ENCODE measurements at regions not wholly inside any gene's neighbourhood (a gene's known extent, or its start where the extent isn't known, plus 50 kb on each side); places are given as distances from the start of the nearest gene placed in this dataset.
A peak's percentile ranks its signal among the peaks of the same experiment; 100 is the strongest.
"Not testable (repeated sequence)": the region's sequence is repeated elsewhere in the genome, so short reads cannot be mapped to it uniquely, and the experiment has no call there.

DNA sequence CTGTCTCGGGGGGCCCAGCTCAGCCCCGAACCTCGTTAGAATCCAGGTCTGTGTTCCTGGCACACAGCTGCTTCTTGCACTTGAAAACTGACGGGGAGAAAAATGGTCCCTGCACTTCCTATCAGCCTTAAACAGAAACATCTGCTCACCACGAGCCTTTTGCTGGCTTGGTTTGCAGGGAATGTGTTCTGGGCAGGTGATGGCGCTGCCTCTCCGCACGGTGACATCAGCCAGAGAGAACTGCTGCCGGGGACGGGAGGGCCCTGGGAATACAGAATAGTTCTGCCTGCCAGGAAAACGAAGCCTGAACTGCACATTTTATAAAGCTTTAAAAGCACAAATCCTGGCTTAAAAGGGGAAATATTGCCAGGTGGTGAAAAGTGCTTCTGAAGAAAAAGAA is 622.5 kb downstream of the TYW1 start:
- DNase-seq (ENCODE audit: low read depth): no peak

DNA sequence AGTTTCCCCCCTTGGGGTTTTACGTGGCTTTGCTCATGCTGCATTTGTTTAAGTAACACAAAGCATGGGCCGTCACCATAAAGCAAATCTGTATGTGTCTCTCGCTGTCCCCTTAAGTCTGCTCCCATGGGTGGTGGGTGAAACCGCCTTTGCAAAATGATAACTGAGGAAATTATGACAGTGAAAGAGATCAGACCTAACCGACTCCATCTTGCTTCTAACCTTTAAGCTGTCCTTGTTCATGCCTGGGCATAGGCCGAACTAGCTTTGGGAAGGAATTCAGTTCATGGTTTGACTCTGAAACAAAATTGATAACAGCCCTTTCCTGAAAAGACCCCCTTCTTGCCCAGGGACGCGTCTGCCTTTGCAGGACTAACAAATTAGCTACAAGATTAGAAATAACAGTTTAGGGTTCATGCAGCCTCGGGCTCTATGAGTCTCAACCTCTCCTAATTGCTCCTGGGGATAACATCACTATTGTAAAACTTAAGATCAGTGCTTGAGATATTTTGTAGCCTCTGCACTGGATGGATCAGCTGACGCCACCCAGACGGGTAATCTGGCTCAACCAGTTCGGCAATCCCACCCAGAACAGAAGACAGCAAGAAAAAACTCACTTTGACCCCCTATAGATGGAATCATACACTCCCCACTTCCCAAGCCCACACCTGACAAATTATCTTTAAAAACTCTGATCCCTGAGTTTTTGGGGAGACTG is 623.7 kb downstream of the TYW1 start:
- DNase-seq (ENCODE audit: low read depth): no peak

DNA sequence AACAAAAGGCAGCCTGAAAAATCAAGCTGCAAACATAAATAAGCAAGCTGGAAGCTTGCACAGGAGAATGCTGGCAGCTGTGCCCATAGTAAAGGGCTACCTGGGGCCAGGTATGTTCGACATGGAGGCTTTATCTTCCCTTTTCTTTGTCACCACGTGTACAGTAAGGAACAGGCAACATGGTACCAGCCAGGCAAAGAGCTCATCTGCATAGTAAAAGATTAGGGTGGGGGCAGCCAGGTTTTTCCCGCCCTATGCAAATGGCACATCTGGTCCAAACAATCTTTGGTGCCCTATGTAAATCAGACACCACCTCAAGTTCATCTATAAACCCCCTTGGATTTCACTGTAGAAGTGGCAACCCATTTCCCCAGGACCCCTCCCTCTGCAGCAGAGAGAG is 625.1 kb downstream of the TYW1 start:
- no peak for DNase-seq (ENCODE audit: low read depth)

DNA sequence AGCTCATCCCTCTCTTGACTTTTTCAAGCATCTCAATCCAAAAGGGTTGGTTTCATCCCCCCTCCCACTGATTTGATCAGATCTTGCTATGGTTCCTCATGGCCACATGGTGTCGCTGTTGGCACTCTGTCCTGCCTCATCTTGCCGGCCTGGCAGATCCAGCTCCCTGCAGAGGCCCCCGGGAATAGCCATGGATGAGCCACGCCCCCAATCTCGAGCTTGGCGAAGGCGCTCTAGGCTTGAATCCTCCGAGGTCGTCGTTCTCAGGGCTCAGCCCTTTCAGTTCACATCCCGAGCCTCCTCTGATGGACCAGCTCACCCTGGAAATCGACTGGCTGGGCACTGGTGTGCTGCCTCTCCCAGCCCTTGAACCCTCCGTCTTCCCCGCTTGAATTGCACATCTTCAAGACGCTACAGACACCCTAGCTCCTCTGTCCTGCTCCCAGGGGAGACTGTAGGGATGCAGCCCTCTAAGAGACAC is 628.7 kb downstream of the TYW1 start:
- peak; percentile 2 for DNase-seq (ENCODE audit: low read depth)

DNA sequence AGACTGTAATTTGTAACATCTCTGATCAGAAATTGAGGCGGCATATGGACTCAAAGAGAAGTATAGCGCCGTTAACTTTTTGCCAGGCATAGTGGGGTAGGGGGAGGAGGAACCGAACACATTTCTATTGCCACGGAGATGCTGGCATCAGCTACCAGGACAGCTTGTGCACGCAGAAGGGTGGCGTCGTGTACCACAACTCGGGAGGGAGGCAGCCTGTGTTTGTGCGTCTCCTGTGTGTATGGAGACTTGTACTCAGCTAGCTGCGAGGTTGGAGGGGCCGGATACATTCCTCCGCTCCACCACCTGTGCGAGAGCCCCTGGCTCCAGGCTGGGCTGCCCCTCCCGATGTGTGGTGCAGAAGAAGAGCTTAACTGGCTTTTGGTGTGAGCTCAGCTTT is 634.8 kb downstream of the TYW1 start:
- DNase-seq (ENCODE audit: low read depth): no peak

DNA sequence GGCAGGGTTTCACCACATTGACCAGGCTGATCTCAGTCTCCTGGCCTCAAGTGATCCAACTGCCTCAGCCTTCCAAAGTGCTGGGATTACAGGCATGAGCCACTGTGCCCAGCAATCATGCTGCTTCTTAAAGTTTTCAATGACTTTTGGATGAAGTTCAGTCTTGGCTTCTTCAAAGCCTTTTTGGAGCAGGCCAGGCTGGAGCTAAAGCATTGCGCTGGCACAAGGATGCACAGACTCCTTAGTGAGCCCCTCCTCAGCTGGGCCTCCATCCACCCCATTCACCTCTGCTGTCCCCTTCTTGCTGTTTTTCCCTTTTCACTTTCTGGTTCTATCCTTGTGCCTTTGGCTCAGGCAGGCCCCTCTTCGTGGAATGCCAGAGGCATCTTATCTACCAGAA is 638.6 kb downstream of the TYW1 start:
- no peak for DNase-seq (ENCODE audit: low read depth)

DNA sequence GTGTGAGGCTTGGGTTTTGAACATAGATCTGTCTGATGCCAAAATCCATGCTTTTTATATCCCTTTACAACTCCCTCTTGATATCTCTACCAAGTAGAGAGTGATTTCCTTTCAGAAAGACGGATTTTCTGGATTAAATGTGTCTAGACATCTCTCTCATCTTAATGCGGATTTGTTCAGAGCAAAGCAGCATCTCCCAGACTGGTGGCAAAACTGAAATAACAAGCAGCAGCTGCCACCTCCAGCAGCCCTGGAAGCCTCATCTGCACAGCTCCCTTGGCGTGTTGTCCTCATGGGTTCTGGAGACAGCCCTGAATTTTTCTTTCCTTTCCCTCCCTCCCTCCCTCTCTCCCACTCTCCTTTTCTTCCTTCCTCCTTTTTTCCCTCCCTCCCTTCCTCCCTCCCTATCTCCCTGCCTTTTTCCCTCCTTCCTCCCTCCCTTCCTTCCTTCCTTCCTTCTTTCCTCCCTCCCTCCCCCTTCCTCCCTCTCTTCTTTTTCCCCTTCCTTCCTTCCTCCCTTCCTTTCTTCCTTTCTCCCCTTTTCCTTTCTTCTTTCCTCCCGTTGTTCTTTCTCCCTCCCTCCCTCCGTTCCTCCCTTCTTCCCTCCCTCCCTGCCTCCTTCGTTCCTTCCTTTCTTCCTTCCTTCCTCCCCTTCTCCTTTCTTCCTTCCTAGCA is 639.9 kb downstream of the TYW1 start:
- no peak for DNase-seq (ENCODE audit: low read depth)

DNA sequence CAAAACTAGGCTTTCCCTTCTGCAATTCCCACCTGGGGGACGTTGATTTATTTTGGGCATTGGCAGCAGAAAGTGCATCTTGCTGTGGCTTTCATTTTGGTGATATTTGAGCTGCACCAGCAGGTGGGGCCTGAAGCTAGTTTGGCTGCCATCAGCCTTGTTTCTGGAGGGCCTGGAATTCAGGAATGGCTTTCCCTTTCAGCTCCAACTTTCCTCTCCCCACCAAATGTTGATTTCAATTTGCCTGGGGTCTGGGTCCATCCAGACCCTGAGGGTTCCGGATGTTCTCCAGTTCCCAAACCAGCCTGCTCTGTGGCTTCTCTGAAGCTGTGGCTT is 640.4 kb downstream of the TYW1 start:
- DNase-seq (ENCODE audit: low read depth): no peak

DNA sequence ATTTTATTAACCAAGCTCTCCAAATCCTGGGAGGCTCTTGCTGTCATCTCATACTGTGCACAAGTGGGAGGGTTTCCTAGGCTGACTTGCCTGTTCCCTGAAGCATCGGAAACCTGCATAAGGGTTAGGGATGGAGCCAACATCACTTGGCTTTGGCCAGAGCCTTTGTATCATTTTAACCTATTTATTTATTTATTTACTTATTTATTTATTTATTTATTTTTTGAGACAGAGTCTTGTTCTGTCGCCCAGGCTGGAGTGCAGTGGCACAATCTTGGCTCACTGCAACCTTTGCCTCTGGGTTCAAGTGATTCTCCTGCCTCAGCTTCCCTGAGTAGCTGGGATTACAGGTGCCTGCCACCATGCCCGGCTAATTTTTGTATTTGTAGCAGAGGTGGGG is 645.9 kb downstream of the TYW1 start:
- not testable (repeated sequence) for DNase-seq (ENCODE audit: low read depth)

DNA sequence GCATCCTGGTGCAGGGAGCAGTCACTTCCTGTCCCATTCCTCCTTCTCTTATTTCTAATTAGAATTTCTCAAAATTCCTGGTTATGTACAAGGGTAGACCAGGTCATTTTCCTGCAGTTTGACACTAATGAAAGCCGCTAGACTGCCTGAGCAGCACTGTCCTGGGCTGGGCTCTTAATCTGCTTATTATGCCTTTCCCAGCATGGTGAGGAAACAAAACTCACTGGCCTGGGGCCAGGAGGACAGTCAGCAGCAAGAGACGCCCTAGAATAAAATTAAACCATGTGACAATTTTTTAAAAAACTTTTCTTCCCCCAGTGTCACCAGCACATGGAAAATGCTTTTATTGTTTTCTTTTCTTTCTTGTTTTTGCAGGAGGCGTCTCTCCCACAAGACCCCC is 647.5 kb downstream of the TYW1 start:
- no peak for DNase-seq (ENCODE audit: low read depth)

DNA sequence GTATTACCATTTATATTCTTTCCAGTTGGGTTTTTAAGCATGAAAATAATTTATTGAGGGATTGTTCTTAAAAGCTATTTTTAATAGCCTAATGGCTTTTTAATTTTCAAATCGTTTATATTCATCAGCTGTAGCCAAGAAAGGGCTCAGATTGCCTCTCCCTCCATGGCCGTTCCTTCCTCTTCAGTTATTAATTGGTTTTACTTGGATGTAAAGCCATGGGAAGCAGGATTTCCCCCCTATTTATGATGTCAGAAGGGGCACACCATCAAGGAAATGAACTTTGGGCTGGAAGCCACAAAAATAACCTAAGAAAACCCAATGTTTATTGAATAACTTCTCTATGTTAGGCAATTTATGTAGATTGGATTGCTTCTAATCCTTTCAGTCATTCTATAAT is 656.3 kb downstream of the TYW1 start:
- no peak for DNase-seq (ENCODE audit: low read depth)

DNA sequence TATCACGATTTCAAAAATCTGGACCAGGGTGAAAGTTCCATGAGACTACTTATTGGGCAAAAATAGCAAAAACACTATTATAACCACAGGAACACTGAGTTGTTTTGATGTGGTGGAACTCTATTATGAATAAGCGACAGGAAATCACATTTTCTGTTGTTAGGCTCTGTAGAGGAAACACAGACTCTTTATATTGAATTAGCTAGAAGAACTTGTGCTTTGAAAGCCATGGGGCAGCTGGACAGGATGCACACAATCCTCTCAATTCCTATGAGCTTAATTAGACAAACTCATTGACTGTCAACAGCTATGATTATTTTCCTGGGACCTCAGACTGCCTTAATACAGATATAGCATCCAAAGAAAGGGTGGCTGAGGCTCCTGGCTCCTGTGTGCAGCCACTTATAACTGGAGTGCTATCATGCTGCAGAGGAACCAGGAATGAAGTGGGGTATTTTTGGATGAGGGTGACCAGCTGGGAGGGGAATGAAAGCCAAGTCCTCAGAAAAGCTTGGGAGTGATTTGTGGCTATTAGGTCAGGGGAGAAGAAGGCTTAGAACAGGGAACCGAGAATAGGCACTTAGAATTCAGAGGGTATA is 657.3 kb downstream of the TYW1 start:
- DNase-seq (ENCODE audit: low read depth): no peak

DNA sequence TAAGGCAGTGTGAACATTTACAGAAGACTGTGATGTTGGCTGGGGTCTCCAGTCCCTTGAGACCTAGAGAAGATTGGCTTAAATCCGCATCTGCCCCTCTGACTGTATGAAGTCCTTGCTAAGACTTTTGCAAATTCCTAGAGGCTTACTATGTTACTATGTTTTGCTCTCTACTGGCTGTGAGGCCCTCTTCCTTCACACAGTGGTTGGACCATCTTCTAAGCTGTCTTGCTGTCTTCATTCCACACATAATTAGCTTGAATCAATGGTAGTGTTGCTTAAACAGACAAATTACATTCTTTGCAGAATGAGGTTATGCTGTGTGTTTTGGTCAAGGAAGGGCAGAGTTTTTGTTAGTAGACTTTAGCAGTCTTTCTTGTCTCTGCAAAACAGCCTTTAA is 658.0 kb downstream of the TYW1 start:
- DNase-seq (ENCODE audit: low read depth): no peak

DNA sequence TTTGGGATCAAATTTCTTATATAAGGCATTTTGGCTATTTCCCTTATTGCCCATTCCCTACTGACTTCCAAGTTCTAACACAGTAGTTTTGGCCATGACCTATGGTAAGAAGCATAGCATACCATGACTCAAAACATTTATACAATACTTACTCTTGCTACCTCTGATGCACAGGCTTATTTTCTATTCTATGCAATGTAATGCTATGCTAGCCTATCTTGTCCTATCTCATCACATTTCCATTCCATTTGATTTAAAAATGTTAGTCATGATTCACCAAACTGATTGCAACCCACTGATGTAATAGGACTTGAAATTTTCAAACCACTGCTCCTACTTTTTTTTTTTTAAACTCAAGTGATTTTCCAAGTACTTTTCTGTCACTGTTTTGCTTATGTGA is 658.5 kb downstream of the TYW1 start:
- DNase-seq (ENCODE audit: low read depth): no peak

DNA sequence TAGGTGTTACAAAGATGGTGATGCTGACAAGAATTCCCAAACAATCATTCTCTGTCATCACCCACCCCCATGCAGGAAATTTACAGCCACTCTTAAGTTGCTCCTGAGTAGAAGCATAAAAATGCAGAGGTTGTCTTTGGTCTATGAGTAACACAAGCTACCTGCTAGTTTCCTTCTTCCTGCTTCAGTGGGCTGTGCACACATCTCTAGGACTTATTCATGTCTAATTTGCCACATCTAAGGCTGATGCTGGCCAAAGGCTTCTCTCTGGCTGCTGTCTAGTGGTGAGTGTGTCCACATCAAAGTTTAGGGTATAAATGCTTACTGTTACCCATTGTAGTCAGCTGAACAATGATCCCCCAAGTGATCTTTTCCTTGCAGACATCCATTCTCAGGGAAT is 662.5 kb downstream of the TYW1 start:
- DNase-seq (ENCODE audit: low read depth): no peak

DNA sequence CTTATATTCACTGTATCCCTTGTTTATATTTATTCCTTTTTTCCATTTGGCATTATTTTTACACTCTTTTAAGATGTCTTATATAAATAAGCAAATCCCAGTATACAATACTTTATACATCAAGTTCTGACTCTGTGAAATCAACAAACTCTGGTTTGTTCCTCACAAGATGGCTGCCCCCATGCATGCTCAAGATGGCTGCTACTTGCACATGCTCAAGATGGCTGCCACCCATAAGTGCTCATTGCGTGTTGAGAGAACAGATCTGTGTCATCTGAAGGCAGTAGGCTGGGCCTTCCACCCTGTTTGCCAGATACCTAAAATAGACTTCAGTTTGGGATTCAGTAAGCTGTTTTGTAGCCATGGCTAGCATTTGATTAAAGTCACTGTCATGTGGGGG is 666.2 kb downstream of the TYW1 start:
- no peak for DNase-seq (ENCODE audit: low read depth)

DNA sequence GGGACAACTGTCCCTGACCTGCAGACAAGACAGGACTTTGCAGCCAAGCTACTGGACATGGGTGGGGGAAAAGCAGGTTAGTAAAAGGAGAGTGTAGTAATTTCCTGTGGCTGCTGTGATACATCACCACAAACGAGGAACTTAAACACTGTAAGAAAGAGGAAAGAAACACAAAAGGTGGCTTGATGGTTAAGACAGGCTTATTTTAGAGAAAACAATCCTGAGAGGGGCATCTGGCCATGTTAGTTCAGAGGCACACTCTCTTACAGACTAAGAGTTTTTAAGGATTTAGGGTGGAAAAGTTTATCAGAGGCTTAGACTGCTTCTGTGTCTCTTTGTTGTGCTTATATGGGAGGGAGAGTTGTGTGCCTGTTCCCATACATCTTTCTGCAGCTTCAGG is 667.0 kb downstream of the TYW1 start:
- no peak for DNase-seq (ENCODE audit: low read depth)

DNA sequence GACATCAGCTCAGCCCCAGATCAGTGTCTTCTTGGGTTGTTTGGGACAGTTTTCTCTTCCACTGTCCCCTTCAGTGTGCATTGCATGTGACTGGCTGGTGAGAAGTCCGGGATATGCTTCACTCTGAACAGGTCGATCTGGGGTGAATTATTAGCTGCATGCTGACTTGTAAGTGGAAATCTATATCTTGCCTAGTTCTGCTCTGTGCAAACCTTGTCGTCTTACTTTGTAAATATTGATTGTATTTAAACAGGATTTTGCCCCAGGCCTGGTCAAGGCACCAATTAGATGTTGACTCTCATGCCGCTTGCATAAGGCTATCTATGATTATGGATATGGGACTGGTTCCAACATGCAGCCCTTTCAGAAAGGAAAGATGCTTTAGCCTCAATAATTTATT is 669.7 kb downstream of the TYW1 start:
- DNase-seq (ENCODE audit: low read depth): not testable (repeated sequence)

DNA sequence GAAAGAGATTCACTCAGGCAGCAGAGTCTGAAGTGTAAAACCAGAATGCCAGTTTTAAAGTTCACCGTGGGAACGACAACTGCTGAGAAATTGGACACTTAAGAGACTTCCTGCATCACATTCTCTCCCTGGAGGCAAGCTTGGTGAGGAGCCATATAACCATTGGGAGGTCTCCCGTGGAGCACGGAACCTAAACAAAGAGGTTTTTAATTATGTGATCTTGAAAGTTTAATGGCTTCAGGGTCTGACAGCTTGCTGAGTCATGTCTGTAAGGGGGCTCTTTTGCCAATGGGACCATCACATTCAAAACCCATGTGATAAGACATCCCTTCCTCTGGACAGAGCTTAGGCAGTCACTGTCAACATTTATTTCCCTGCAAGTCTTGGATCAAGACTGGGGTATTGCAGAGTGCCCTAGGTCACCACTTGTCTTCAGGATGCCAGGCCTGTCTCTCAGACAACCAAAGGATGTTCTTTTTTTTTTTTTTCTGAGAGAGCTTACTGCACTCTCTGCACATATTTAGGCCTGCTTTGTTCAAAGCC is 674.4 kb downstream of the TYW1 start:
- no peak for DNase-seq (ENCODE audit: low read depth)

DNA sequence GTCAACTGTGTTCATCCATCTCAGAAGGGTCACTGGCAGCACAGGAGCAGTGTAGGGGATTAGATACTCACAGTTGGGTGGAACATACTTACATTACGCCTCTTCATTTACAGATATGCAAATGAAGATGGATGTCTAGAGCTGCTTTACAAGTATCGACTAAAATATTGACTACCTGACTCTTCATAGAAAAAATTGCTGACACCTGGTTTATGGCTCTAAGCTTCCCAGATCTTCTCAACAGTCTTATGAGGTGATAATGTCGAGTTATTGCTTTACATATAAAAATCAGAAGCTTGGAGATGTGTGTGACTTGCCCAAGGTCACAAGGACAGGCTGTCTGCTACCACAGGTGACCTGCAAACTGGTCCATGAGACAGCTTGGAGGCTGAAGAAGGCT is 677.2 kb downstream of the TYW1 start:
- DNase-seq (ENCODE audit: low read depth): no peak

DNA sequence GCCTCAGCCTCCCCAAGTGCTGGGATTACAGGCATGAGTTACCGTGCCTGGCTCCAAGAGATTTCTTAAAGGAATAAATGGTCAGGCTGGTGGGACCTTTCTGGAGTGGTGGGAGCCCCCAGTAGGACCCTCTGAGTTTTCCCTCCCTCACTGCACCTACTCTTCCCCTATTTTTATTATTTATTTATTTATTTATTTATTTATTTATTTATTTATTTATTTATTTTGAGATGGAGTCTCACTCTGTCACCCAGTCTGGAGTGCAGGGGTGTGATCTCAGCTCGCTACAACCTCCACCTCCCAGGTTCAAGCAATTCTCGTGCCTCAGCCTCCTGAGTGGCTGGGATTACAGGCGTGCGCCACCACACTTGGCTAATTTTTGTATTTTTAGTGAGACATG is 678.2 kb downstream of the TYW1 start:
- not testable (repeated sequence) for DNase-seq (ENCODE audit: low read depth)

DNA sequence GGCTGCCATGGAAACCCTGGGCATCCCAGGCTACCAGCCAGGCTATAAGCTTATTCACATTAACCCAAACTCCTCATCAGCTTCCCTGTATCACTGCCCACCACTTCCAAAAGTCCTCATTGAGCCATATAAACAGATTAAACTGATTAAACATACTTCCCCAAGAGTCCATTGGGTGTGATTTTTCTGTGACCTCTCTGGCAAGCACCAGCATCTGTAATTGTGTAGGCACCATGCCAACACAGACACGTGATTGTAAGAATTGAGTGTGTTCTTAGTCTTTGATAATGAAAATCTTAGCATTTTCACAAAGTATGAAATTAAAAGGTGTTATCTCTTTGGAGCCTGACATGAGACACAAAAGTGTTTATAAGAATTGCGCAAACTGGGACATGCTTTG is 679.3 kb downstream of the TYW1 start:
- no peak for DNase-seq (ENCODE audit: low read depth)

DNA sequence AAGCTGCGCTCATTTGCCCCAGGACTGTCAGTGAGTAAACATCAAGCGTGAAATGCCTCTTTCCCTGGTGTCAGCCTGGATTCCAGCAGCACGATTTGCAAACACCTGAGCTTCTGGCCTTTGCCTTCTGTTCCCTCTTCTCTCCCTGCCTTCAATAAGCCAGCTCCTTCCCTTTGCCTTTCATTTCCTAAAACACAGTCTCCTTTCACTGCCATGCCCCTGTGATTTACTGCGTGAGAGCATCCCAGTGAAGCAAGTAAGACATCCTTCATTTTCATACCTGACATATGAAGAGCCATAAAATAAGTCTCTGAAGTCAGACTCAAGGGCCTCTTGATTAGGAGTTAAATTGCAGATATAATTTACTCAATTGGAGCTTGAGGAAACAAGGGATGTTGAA is 681.8 kb downstream of the TYW1 start:
- DNase-seq (ENCODE audit: low read depth): no peak
